Ishikawa (cell line): ENCODE measurements at regions not wholly inside any gene's neighbourhood (a gene's known extent, or its start where the extent isn't known, plus 50 kb on each side); places are given as distances from the start of the nearest gene placed in this dataset.

Experiments
- CEBPB ChIP-seq: IDR thresholded peaks from 2 replicates; pipeline ENCODE4 v1.6.1; 2012
- CREB1 ChIP-seq: IDR thresholded peaks from 2 replicates; pipeline ENCODE4 v1.6.1; 2012; ENCODE audit warnings: low read depth
- EP300 ChIP-seq: IDR thresholded peaks from 2 replicates; pipeline ENCODE4 v1.6.1; 2012; ENCODE audit warnings: borderline replicate concordance
- FOXM1 ChIP-seq: IDR thresholded peaks from 2 replicates; pipeline ENCODE4 v1.6.1; 2012; ENCODE audit warnings: low read depth, borderline replicate concordance
- MAX ChIP-seq: IDR thresholded peaks from 2 replicates; pipeline ENCODE4 v1.6.1; 2012
- RAD21 ChIP-seq: IDR thresholded peaks from 2 replicates; pipeline ENCODE4 v1.6.1; 2012; ENCODE audit warnings: low read depth
- REST ChIP-seq: IDR thresholded peaks from 2 replicates; pipeline ENCODE4 v1.6.1; 2012; ENCODE audit warnings: low read depth, mild to moderate bottlenecking
- TAF1 ChIP-seq: IDR thresholded peaks from 2 replicates; pipeline ENCODE4 v1.6.1; 2012; ENCODE audit warnings: low read depth, mild to moderate bottlenecking
- TCF12 ChIP-seq: IDR thresholded peaks from 2 replicates; pipeline ENCODE4 v1.6.1; 2012; ENCODE audit warnings: low read depth
- TEAD4 ChIP-seq: IDR thresholded peaks from 2 replicates; pipeline ENCODE4 v1.6.1; 2012
- YY1 ChIP-seq: IDR thresholded peaks from 2 replicates; pipeline ENCODE4 v1.6.1; 2012; ENCODE audit warnings: low read depth
- ZBTB7A ChIP-seq: IDR thresholded peaks from 2 replicates; pipeline ENCODE4 v1.6.1; 2012; ENCODE audit warnings: low read depth
- TF ChIP-seq, protein P1 (sequence below): IDR thresholded peaks from 2 replicates; pipeline ENCODE4 v1.6.1; 2012

DNA sequence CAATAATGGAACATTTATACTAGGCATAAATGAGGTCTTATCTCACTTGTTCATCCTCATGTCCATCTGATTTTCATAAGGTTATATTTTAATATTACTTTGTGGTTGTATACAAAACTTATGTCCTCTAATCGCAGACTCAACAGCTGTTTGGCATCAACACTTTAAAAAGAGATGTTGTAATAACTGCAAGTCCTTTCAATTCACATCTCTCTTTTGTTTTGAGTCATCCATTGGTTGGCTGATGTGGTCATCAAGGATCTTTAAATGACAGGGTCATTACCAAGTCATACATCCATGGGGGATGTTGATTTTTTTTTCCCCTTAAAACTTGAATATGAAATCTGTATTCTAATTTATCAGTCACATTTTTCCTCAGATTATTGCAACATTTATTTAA is 299.4 kb upstream of the NRSN1 start:
- TF ChIP-seq RAD21 (no peak), CREB1 (no peak), EP300 (no peak), TAF1 (no peak), CEBPB (no peak), MAX (no peak), FOXM1 (no peak), YY1 (no peak), ZBTB7A (no peak), REST (no peak), TCF12 (no peak), TEAD4 (no peak)
- TF ChIP-seq, protein P1, sequence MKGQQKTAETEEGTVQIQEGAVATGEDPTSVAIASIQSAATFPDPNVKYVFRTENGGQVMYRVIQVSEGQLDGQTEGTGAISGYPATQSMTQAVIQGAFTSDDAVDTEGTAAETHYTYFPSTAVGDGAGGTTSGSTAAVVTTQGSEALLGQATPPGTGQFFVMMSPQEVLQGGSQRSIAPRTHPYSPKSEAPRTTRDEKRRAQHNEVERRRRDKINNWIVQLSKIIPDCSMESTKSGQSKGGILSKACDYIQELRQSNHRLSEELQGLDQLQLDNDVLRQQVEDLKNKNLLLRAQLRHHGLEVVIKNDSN: no peak
